Trophoblast cell (in vitro differentiated cells and primary cell): ENCODE measurements at regions not wholly inside any gene's neighbourhood (a gene's known extent, or its start where the extent isn't known, plus 50 kb on each side); places are given as distances from the start of the nearest gene placed in this dataset.

ENCODE experiments used
- DNase-seq, 2 donors: peaks; one replicate each; pipeline ENCODE4 v3.0.0-alpha.2; 2016
- H2AFZ ChIP-seq: 2 replicates; pipeline ENCODE4 v1.6.1; 2013; ENCODE audit warnings: low read length, moderate library complexity, mild to moderate bottlenecking; ENCODE audit not compliant: insufficient read depth, poor library complexity
- H2AK5ac ChIP-seq: 2 replicates; pipeline ENCODE4 v1.6.1; 2013; ENCODE audit warnings: mild to moderate bottlenecking, low read length
- H2BK120ac ChIP-seq: 2 replicates; pipeline ENCODE4 v1.6.1; 2013; ENCODE audit warnings: low read length, mild to moderate bottlenecking, moderate library complexity; ENCODE audit not compliant: insufficient read depth, poor library complexity
- H2BK12ac ChIP-seq: 2 replicates; pipeline ENCODE4 v1.6.1; 2013; ENCODE audit warnings: mild to moderate bottlenecking, low read length, moderate library complexity
- H2BK5ac ChIP-seq: 2 replicates; pipeline ENCODE4 v1.6.1; 2013; ENCODE audit warnings: low read length, low read depth, moderate library complexity, mild to moderate bottlenecking; ENCODE audit not compliant: poor library complexity
- H3K14ac ChIP-seq: 2 replicates; pipeline ENCODE4 v1.6.1; 2013; ENCODE audit warnings: mild to moderate bottlenecking, low read length
- H3K18ac ChIP-seq: 2 replicates; pipeline ENCODE4 v1.6.1; 2013; ENCODE audit warnings: mild to moderate bottlenecking, low read length
- H3K23ac ChIP-seq: 2 replicates; pipeline ENCODE4 v1.6.1; 2013; ENCODE audit warnings: low read length
- H3K27ac ChIP-seq: 2 replicates; pipeline ENCODE4 v1.5.1; 2013; ENCODE audit warnings: low read depth, mild to moderate bottlenecking, inconsistent platforms, low read length, moderate library complexity
- H3K27me3 ChIP-seq: 2 replicates; pipeline ENCODE4 v1.6.1; 2013; ENCODE audit warnings: inconsistent platforms, mild to moderate bottlenecking, low read length, moderate library complexity; ENCODE audit not compliant: insufficient read depth
- H3K36me3 ChIP-seq, 2 experiments: 1 replicate in 1 of 2; 2 replicates in 1 of 2; pipeline ENCODE4 v1.6.1; 2013; ENCODE audit warnings: low read length in 2 of 2, mild to moderate bottlenecking in 2 of 2, moderate library complexity in 1 of 2; ENCODE audit not compliant: insufficient read depth in 2 of 2, control insufficient read depth in 1 of 2
- H3K4ac ChIP-seq: 2 replicates; pipeline ENCODE4 v1.6.1; 2013; ENCODE audit warnings: low read depth, mild to moderate bottlenecking, low read length, moderate library complexity
- H3K4me1 ChIP-seq, 2 experiments: 1 replicate in 1 of 2; 2 replicates in 1 of 2; pipeline ENCODE4 v1.6.1; 2013; ENCODE audit warnings: low read length in 2 of 2, mild to moderate bottlenecking in 2 of 2, moderate library complexity in 1 of 2; ENCODE audit not compliant: insufficient read depth in 2 of 2, control insufficient read depth in 1 of 2
- H3K4me2 ChIP-seq: 2 replicates; pipeline ENCODE4 v1.6.1; 2013; ENCODE audit warnings: inconsistent platforms, mild to moderate bottlenecking, low read length, moderate library complexity
- H3K4me3 ChIP-seq: 2 replicates; pipeline ENCODE4 v1.5.1; 2013; ENCODE audit warnings: mild to moderate bottlenecking, low read depth, low read length, inconsistent platforms
- H3K79me1 ChIP-seq: one replicate; pipeline ENCODE4 v1.6.1; 2013; ENCODE audit warnings: low read length
- H3K79me2 ChIP-seq: 2 replicates; pipeline ENCODE4 v1.6.1; 2013; ENCODE audit warnings: low read length, mild to moderate bottlenecking; ENCODE audit not compliant: control insufficient read depth, insufficient read depth, poor library complexity
- H3K9ac ChIP-seq: 2 replicates; pipeline ENCODE4 v1.6.1; 2013; ENCODE audit warnings: mild to moderate bottlenecking, low read length
- H3K9me3 ChIP-seq: 2 replicates; pipeline ENCODE4 v1.6.1; 2013; ENCODE audit warnings: low read depth, mild to moderate bottlenecking, control low read depth, inconsistent platforms, low read length; ENCODE audit not compliant: insufficient read depth
- H4K12ac ChIP-seq: 2 replicates; pipeline ENCODE4 v1.6.1; 2013; ENCODE audit warnings: low read depth, mild to moderate bottlenecking, low read length, moderate library complexity
- H4K8ac ChIP-seq: 2 replicates; pipeline ENCODE4 v1.6.1; 2013; ENCODE audit warnings: low read depth, mild to moderate bottlenecking, low read length, moderate library complexity
- H4K91ac ChIP-seq: one replicate; pipeline ENCODE4 v1.6.1; 2013; ENCODE audit warnings: low read depth, mild to moderate bottlenecking, low read length, moderate library complexity
- WGBS: extraction: QIAGEN DNeasy Blood & Tissue Kit; methylation state at CpG from one replicate; pipeline ENCODE4 v1.1.7; 2013; ENCODE audit warnings: missing lambda C conversion rate; ENCODE audit not compliant: insufficient read length, insufficient coverage; ENCODE audit errors: extremely low coverage; 5-methylcytosine and 5-hydroxymethylcytosine counted together

DNA sequence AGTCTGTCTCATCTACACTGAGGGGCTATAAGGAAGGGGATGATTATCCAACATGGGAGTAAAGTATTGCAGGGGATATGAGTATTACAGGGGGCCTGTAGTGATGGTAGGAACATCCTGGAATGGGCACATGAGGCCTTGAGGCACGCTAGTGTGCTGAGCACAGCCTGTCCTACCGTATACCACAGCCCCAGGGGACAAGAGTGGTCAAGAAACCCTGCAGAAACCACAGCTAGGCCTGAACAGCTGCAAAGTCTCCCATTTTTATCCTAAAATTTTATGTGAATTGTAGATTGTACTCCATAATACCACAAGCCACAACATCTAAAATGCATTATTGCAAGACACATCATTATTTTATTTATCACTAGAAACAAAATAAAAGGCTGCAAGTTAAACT is 136.3 kb upstream of the ASTN2 start:
- H4K12ac ChIP-seq: no peak overlapping the region

GRCh38 chr9:117549444-117549843 is 134.6 kb upstream of the ASTN2 start:
- Histone ChIP-seq H3K27ac (no peak overlapping the region), H3K23ac (no peak overlapping the region), H3K36me3 (no peaks in the 10 kb centered on the region), H4K8ac (no peak overlapping the region), H2AK5ac (no peak overlapping the region), H3K79me1 (no peaks in the 10 kb centered on the region), H3K9ac (no peak overlapping the region), H3K4me3 (no peak overlapping the region), H3K18ac (no peak overlapping the region), H2BK5ac (no peak overlapping the region), H2AFZ (no peak overlapping the region), H4K12ac (no peak overlapping the region), H3K27me3 (no peaks in the 10 kb centered on the region), H3K4me2 (no peak overlapping the region), H2BK120ac (no peak overlapping the region), H3K79me2 (no peaks in the 10 kb centered on the region), H3K4me1 (no peaks in the 10 kb centered on the region), H3K9me3 (no peaks in the 10 kb centered on the region), H3K4ac (no peak overlapping the region), H4K91ac (no peak overlapping the region), H2BK12ac (no peak overlapping the region), H3K14ac (no peak overlapping the region)
- no CpG with 5 or more reads among the region's 3 CpGs for WGBS
- no peak for DNase-seq

More for the DNA sequence above, 136.3 kb upstream of the ASTN2 start:
- no peak overlapping the region for H3K4ac ChIP-seq
- no peak overlapping the region for H2AK5ac ChIP-seq
- no peak overlapping the region for H2BK120ac ChIP-seq
- no peak overlapping the region for H4K8ac ChIP-seq
- WGBS: no CpG with 5 or more reads among the region's 2 CpGs
- no peaks in the 10 kb centered on the region for H3K79me1 ChIP-seq
- H3K4me2 ChIP-seq: no peak overlapping the region
- H3K4me1 ChIP-seq: no peaks in the 10 kb centered on the region
- H3K18ac ChIP-seq: no peak overlapping the region
- no peak overlapping the region for H2BK5ac ChIP-seq
- no peak overlapping the region for H2AFZ ChIP-seq
- no peak overlapping the region for H4K91ac ChIP-seq
- H3K23ac ChIP-seq: no peak overlapping the region
- H3K14ac ChIP-seq: no peak overlapping the region
- no peaks in the 10 kb centered on the region for H3K9me3 ChIP-seq
- no peak overlapping the region for H2BK12ac ChIP-seq
- H3K27ac ChIP-seq: no peak overlapping the region
- no peak overlapping the region for H3K4me3 ChIP-seq
- DNase-seq: no peak
- H3K79me2 ChIP-seq: no peaks in the 10 kb centered on the region
- H3K9ac ChIP-seq: no peak overlapping the region
- no peaks in the 10 kb centered on the region for H3K27me3 ChIP-seq
- H3K36me3 ChIP-seq: no peaks in the 10 kb centered on the region

GRCh38 chr9:117548556-117548955 is 133.7 kb upstream of the ASTN2 start:
- Histone ChIP-seq H3K79me2 (no peaks in the 10 kb centered on the region), H2AFZ (no peak overlapping the region), H2AK5ac (no peak overlapping the region), H4K8ac (no peak overlapping the region), H3K27ac (no peak overlapping the region), H2BK12ac (no peak overlapping the region), H3K4me2 (no peak overlapping the region), H3K14ac (no peak overlapping the region), H4K91ac (no peak overlapping the region), H3K23ac (no peak overlapping the region), H2BK120ac (no peak overlapping the region), H2BK5ac (no peak overlapping the region), H3K36me3 (no peaks in the 10 kb centered on the region), H4K12ac (no peak overlapping the region), H3K27me3 (no peaks in the 10 kb centered on the region), H3K18ac (no peak overlapping the region), H3K9me3 (no peaks in the 10 kb centered on the region), H3K4me1 (no peaks in the 10 kb centered on the region), H3K4ac (no peak overlapping the region), H3K9ac (no peak overlapping the region), H3K79me1 (no peaks in the 10 kb centered on the region), H3K4me3 (no peak overlapping the region)
- no CpG with 5 or more reads among the region's 2 CpGs for WGBS
- no peak for DNase-seq

DNA sequence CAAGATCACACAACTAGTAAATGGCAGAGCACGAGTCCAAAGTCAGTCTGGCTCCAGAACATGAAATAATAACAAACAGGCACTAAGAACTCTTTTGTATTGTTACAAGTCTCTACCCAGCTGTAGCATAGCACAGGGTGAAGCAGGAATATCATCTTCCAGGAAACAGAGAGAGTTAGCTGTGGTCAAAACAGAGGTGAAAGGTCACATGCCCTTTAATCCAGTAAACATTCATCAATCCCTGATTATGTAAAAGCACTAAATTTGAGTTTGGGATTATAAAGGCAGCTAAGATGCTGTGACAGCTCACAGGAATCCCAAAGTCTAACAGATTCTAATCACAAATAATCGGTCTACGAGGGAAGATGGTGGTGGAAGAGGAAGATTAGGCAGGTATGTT is 133.0 kb upstream of the ASTN2 start:
- H2BK5ac ChIP-seq: no peak overlapping the region
- no peak overlapping the region for H3K4ac ChIP-seq
- no peak for DNase-seq
- H3K27ac ChIP-seq: no peak overlapping the region
- H3K14ac ChIP-seq: no peak overlapping the region
- no peak overlapping the region for H3K9ac ChIP-seq
- H3K9me3 ChIP-seq: no peaks in the 10 kb centered on the region
- H2AK5ac ChIP-seq: no peak overlapping the region
- H3K79me1 ChIP-seq: no peaks in the 10 kb centered on the region
- no peak overlapping the region for H3K4me2 ChIP-seq
- H2AFZ ChIP-seq: no peak overlapping the region
- no peaks in the 10 kb centered on the region for H3K79me2 ChIP-seq
- H4K12ac ChIP-seq: no peak overlapping the region
- H4K8ac ChIP-seq: no peak overlapping the region
- no peaks in the 10 kb centered on the region for H3K36me3 ChIP-seq
- H2BK12ac ChIP-seq: no peak overlapping the region
- no peaks in the 10 kb centered on the region for H3K4me1 ChIP-seq
- no peak overlapping the region for H2BK120ac ChIP-seq
- H3K23ac ChIP-seq: no peak overlapping the region
- no peak overlapping the region for H3K4me3 ChIP-seq
- no CpG with 5 or more reads among the region's 3 CpGs for WGBS
- H4K91ac ChIP-seq: no peak overlapping the region
- no peaks in the 10 kb centered on the region for H3K27me3 ChIP-seq
- H3K18ac ChIP-seq: no peak overlapping the region
